CD4-positive, alpha-beta T cell (primary cell): ENCODE measurements at regions not wholly inside any gene's neighbourhood (a gene's known extent, or its start where the extent isn't known, plus 50 kb on each side); places are given as distances from the start of the nearest gene placed in this dataset.

Experiments used
- ATAC-seq: fragments of 200-7000 bp; cut with Tn5 transposase; one replicate; pipeline ENCODE4 v1.10.0; 2022; ENCODE audit warnings: mild to moderate bottlenecking; ENCODE audit not compliant: poor library complexity
- CTCF ChIA-PET: fragments of 350-600 bp; sonication (Branson Sonifier 250); formaldehyde crosslinking; loops from one replicate; lab custom pipeline; 2021; ENCODE audit warnings: antibody characterized with exemption, inconsistent platforms; lab: Charles Lee
- POLR2A ChIA-PET: fragments of 350-600 bp; sonication (Branson Sonifier 250); formaldehyde crosslinking; loops from one replicate; lab custom pipeline; 2021; ENCODE audit warnings: antibody characterized with exemption, inconsistent platforms; lab: Charles Lee
- DNase-seq, 14 experiments: peaks; one replicate each; pipeline ENCODE4 v3.0.0-alpha.2; 2013 to 2020; ENCODE audit warnings: mixed read lengths in 2 of 14
- H3K27ac ChIP-seq, 2 donors: one replicate each; pipeline versions ENCODE4 v1.5.1 to v1.7.0; 2013; ENCODE audit warnings: low read length in 2 of 2, low read depth in 1 of 2, mild to moderate bottlenecking in 1 of 2
- H3K27me3 ChIP-seq, 2 experiments: 1 replicate in 1 of 2; 2 replicates in 1 of 2; pipeline versions ENCODE4 v1.6.1 to v1.7.0; 2013; ENCODE audit warnings: low read length in 2 of 2, control low read depth in 1 of 2, mild to moderate bottlenecking in 1 of 2, moderate library complexity in 1 of 2; ENCODE audit not compliant: insufficient read depth in 2 of 2, control insufficient read depth in 1 of 2
- H3K36me3 ChIP-seq: one replicate; pipeline ENCODE4 v1.6.1; 2013; ENCODE audit warnings: low read length, control low read depth; ENCODE audit not compliant: insufficient read depth
- H3K4me1 ChIP-seq: one replicate; pipeline ENCODE4 v1.6.1; 2013; ENCODE audit warnings: low read length, control low read depth; ENCODE audit not compliant: insufficient read depth
- H3K4me3 ChIP-seq: one replicate; pipeline ENCODE4 v1.5.1; 2013; ENCODE audit warnings: mild to moderate bottlenecking, low read length, moderate library complexity
- H3K9me3 ChIP-seq, 2 experiments: 1 replicate in 1 of 2; 2 replicates in 1 of 2; pipeline versions ENCODE4 v1.6.1 to v1.7.0; 2013; ENCODE audit warnings: low read length in 2 of 2, mild to moderate bottlenecking in 2 of 2, control low read depth in 1 of 2, moderate library complexity in 1 of 2; ENCODE audit not compliant: control insufficient read depth in 1 of 2, insufficient read depth in 1 of 2
- H3K27ac Mint-ChIP-seq: one replicate; pipeline ENCODE4 v1.8.0; 2020; ENCODE audit warnings: mixed read lengths
- H3K27me3 Mint-ChIP-seq: one replicate; pipeline ENCODE4 v1.8.0; 2021; ENCODE audit warnings: mixed read lengths
- H3K36me3 Mint-ChIP-seq: one replicate; pipeline ENCODE4 v1.8.0; 2021; ENCODE audit warnings: low read depth, mixed read lengths
- H3K4me1 Mint-ChIP-seq: one replicate; pipeline ENCODE4 v1.8.0; 2021; ENCODE audit warnings: low read depth, mixed read lengths
- H3K4me3 Mint-ChIP-seq: one replicate; pipeline ENCODE4 v1.8.0; 2020; ENCODE audit warnings: mild to moderate bottlenecking, mixed read lengths
- H3K9me3 Mint-ChIP-seq: one replicate; pipeline ENCODE4 v1.8.0; 2020; ENCODE audit warnings: mixed read lengths
- intact Hi-C, 2 experiments: fragments of 100-400 bp; cut with DNase I in 1 of 2; cut with micrococcal nuclease in 1 of 2; formaldehyde crosslinking; loops; one replicate each; pipeline versions ENCODE4 v1.15.1 to v1.9.0; 2023 to 2025; cut with DNase I, micrococcal nuclease
- TF ChIP-seq, protein P1 (sequence below): fragments of 200-600 bp; IDR thresholded peaks from one replicate; pipeline ENCODE4 v1.8.0; 2022; ENCODE audit warnings: antibody characterized with exemption, mild to moderate bottlenecking

DNA sequence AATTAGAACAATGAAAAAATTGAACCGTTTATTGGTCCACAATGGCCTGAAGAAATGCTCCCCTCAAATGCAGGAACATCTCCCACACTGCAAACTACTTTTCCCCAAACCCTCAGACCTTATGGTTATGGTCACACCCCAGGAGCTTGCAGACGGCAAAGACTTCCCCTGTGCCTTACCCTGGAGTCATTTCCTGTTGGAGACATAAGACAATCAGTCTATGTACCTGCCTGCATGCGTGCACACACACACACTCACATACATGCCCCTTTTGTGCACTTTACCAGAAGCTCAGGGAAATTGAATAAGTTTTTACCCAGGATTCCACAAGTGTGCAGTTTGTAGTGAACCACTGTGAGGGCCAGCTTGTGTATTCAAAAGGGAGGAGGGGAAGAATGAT is 281.9 kb upstream of the CELF4 start:
- no peak overlapping the region for H3K4me3 ChIP-seq
- Mint-ChIP-seq H3K27me3 (no peaks in the 10 kb centered on the region), H3K36me3 (no peaks in the 10 kb centered on the region), H3K9me3 (no peaks in the 10 kb centered on the region), H3K4me3 (no peak overlapping the region), H3K27ac (no peak overlapping the region), H3K4me1 (no peaks in the 10 kb centered on the region)
- TF ChIP-seq, protein P1, sequence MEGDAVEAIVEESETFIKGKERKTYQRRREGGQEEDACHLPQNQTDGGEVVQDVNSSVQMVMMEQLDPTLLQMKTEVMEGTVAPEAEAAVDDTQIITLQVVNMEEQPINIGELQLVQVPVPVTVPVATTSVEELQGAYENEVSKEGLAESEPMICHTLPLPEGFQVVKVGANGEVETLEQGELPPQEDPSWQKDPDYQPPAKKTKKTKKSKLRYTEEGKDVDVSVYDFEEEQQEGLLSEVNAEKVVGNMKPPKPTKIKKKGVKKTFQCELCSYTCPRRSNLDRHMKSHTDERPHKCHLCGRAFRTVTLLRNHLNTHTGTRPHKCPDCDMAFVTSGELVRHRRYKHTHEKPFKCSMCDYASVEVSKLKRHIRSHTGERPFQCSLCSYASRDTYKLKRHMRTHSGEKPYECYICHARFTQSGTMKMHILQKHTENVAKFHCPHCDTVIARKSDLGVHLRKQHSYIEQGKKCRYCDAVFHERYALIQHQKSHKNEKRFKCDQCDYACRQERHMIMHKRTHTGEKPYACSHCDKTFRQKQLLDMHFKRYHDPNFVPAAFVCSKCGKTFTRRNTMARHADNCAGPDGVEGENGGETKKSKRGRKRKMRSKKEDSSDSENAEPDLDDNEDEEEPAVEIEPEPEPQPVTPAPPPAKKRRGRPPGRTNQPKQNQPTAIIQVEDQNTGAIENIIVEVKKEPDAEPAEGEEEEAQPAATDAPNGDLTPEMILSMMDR, result no peak
- DNase-seq, result no peak
- POLR2A ChIA-PET, result no interaction called here
- no peaks in the 10 kb centered on the region for H3K27me3 ChIP-seq
- no peak for ATAC-seq
- H3K9me3 ChIP-seq, result peaks cover 0 to 9% of the 10 kb centered on the region in 2 experiments
- no peak overlapping the region for H3K27ac ChIP-seq
- CTCF ChIA-PET, result no interaction called here
- H3K4me1 ChIP-seq, result no peaks in the 10 kb centered on the region
- intact Hi-C loops, result no loop called here
- H3K36me3 ChIP-seq, result no peaks in the 10 kb centered on the region

DNA sequence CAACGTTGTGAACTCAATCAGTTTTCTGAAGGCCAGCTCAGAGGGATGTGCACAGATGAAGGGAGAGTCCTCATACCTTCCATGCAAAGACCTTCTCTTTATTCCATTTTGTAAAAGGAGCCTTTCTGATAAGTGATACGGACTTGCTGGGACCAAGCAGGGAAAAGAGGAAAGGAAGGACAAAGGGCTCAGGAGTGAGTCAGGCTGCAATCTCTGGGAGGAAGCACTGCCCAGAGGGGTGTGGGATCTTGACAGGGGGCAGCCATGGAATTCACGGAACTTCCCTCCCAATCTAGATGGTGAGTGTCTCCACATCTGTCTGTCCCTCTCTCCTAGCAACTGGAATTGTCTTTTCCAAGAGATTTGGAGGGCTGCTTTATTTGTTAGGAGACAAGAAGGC is 281.4 kb upstream of the CELF4 start:
- Mint-ChIP-seq H3K27me3 (no peaks in the 10 kb centered on the region), H3K27ac (no peak overlapping the region), H3K4me1 (no peaks in the 10 kb centered on the region), H3K4me3 (no peak overlapping the region), H3K36me3 (no peaks in the 10 kb centered on the region), H3K9me3 (no peaks in the 10 kb centered on the region)
- Histone ChIP-seq H3K9me3 (peaks cover 0 to 9% of the 10 kb centered on the region in 2 experiments), H3K27ac (no peak overlapping the region), H3K36me3 (no peaks in the 10 kb centered on the region), H3K4me1 (no peaks in the 10 kb centered on the region), H3K4me3 (no peak overlapping the region), H3K27me3 (no peaks in the 10 kb centered on the region)
- DNase-seq (no peak), ATAC-seq (no peak)
- intact Hi-C loops, result no loop called here
- POLR2A ChIA-PET, result no interaction called here
- CTCF ChIA-PET, result no interaction called here
- TF ChIP-seq, protein P1, result no peak

DNA sequence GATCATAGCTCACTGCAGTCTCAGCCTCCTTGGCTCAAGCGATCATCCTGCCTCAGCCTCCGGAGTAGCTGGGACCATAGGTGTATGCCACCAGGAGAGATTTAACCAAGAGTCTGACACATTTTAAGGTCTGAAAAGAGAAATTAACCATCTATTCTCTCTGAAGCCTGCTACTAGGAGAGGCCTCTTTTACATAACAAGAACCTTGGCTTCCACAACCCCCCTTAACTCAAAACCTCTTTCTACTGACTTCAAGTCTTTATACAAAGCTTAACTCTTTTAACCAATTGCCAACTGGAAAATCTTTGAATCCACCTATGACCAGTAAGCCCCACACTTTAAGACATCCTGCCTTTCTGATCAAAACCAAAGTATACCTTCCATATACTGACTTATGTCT is 279.9 kb upstream of the CELF4 start:
- ChIA-PET POLR2A (no interaction called here), CTCF (no interaction called here)
- H3K27ac ChIP-seq, result no peak overlapping the region
- H3K9me3 ChIP-seq, result peaks cover 0 to 9% of the 10 kb centered on the region in 2 experiments
- TF ChIP-seq, protein P1, result no peak
- Mint-ChIP-seq H3K27ac (no peak overlapping the region), H3K36me3 (no peaks in the 10 kb centered on the region), H3K4me3 (no peak overlapping the region), H3K4me1 (no peaks in the 10 kb centered on the region), H3K27me3 (no peaks in the 10 kb centered on the region), H3K9me3 (peaks cover under 1% of the 10 kb centered on the region)
- ATAC-seq (no peak), DNase-seq (no peak)
- intact Hi-C loops, result no loop called here
- no peaks in the 10 kb centered on the region for H3K27me3 ChIP-seq
- no peak overlapping the region for H3K4me3 ChIP-seq
- no peaks in the 10 kb centered on the region for H3K4me1 ChIP-seq
- H3K36me3 ChIP-seq, result no peaks in the 10 kb centered on the region
